Keratinocyte (primary cell): ENCODE measurements at regions not wholly inside any gene's neighbourhood (a gene's known extent, or its start where the extent isn't known, plus 50 kb on each side); places are given as distances from the start of the nearest gene placed in this dataset.

Source experiments
- CTCF ChIP-seq, 3 experiments: IDR thresholded peaks in 1 of 3; conservative IDR thresholded peaks in 1 of 3; optimal IDR thresholded peaks in 1 of 3; 2 replicates in 2 of 3; 3 replicates in 1 of 3; pipeline versions ENCODE3 to v1.5.1; 2011; ENCODE audit warnings: low read length in 3 of 3, mild to moderate bottlenecking in 3 of 3, moderate library complexity in 2 of 3, control low read depth in 1 of 3, inconsistent platforms in 1 of 3; ENCODE audit not compliant: insufficient read depth in 2 of 3; ENCODE audit errors: extremely low read depth in 1 of 3
- EZH2 ChIP-seq: IDR thresholded peaks from one replicate; pipeline ENCODE4 v1.6.1; 2012; ENCODE audit warnings: inconsistent platforms, mild to moderate bottlenecking, low read length, moderate library complexity

DNA sequence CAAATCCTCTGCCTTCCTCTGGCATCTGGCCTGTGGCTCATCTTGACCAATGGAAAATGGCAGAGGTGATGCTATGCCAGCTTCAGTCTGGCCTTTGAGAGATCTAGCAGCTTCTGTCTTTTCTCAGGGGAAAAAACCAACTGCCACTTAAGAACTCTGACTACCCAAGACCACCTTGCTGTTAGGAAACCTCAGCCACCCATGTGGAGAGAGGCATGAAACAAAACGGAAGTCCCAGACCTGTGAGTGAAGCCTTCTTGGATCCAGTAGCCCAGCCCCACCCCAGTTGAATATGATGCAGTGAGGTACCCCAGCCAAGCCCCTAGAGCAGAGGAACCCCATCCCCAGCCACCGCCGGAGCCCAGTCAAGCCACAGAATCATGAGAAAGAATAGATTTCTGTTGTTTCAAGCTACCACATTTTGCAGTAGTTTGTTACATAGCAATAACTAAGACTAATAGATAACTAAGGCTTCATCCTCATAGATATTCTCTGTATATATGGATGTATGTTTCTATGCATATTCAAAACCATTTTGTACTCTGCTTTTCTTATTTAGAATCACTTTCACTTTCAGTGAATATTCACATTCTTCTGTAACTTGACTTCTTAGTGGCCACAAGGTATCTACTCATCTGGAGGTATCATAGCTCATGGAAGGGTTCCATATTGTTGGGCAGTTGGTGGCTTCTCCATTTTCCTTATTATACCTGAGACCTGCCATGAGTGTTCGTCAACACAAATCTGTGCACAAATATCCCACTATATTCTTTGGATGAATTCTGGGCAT lies 142.1 kb downstream of the FBXO15 start:
- TF ChIP-seq CTCF (optimal IDR thresholded peaks at IDR 0.05 in 1 of 3, IDR thresholded peaks at IDR 0.05 in 1 of 3, conservative IDR thresholded peaks at IDR 0.05 in 1 of 3; ENCODE audit: extremely low read depth in 1 of 3, insufficient read depth in 2 of 3, low read length in 3 of 3) (no peak), EZH2 (no peak)
